ENCODE measurements at regions not wholly inside any gene's neighbourhood (a gene's known extent, or its start where the extent isn't known, plus 50 kb on each side); places are given as distances from the start of the nearest gene placed in this dataset.

DNA sequence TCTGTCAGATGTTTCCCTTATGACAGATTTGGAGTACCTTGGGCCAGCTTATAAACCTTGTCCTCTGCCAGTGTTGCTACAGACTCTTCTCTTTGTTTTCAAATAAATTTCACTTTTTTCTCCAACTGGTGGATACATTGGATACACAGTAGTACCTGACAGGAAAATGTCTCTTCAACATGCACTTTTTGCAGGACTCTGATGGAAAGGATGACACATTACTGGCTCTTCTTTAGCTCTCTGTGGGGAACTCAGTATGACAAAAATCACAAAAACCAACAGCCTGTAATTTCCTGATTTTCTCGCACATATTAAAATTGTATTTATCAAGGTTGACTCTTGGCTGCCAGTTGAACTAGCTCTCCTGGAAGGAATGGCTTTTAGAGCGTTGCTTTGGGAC is 61.3 kb upstream of the GIMD1 start:
- TF ChIP-seq, protein P1, sequence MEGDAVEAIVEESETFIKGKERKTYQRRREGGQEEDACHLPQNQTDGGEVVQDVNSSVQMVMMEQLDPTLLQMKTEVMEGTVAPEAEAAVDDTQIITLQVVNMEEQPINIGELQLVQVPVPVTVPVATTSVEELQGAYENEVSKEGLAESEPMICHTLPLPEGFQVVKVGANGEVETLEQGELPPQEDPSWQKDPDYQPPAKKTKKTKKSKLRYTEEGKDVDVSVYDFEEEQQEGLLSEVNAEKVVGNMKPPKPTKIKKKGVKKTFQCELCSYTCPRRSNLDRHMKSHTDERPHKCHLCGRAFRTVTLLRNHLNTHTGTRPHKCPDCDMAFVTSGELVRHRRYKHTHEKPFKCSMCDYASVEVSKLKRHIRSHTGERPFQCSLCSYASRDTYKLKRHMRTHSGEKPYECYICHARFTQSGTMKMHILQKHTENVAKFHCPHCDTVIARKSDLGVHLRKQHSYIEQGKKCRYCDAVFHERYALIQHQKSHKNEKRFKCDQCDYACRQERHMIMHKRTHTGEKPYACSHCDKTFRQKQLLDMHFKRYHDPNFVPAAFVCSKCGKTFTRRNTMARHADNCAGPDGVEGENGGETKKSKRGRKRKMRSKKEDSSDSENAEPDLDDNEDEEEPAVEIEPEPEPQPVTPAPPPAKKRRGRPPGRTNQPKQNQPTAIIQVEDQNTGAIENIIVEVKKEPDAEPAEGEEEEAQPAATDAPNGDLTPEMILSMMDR (IDR thresholded peaks at IDR 0.05) = no peak
- no peak for TF ChIP-seq EZH2 (IDR thresholded peaks at IDR 0.05; ENCODE audit: borderline replicate concordance, insufficient read depth, low read depth, low read length, poor library complexity, severe bottlenecking)

All from B cell (primary cell).